ENCODE measurements at regions not wholly inside any gene's neighbourhood (a gene's known extent, or its start where the extent isn't known, plus 50 kb on each side); places are given as distances from the start of the nearest gene placed in this dataset.
"Not testable (repeated sequence)": the region's sequence is repeated elsewhere in the genome, so short reads cannot be mapped to it uniquely, and the experiment has no call there.

- DNase-seq (ENCODE audit: extremely low read depth, low read depth) = no peak
- no peak for TF ChIP-seq CTCF (IDR thresholded peaks at IDR 0.05; ENCODE audit: low read depth, low read length, missing control alignments)
- H3K4me3 ChIP-seq (replicated peaks; ENCODE audit: low read depth, low read length) = no peak overlapping the region
These were observed 129.4 kb downstream of the IBTK start for GRCh38 chr6:82118150-82118562.

- no peak for TF ChIP-seq CTCF (IDR thresholded peaks at IDR 0.05; ENCODE audit: low read depth, low read length, missing control alignments)
- no peak overlapping the region for H3K4me3 ChIP-seq (replicated peaks; ENCODE audit: low read depth, low read length)
- DNase-seq (ENCODE audit: extremely low read depth, low read depth) = no peak
These were observed 132.8 kb downstream of the IBTK start for GRCh38 chr6:82114748-82115147.

- H3K4me3 ChIP-seq (replicated peaks; ENCODE audit: low read depth, low read length) = no peak overlapping the region
- DNase-seq (ENCODE audit: extremely low read depth, low read depth) = no peak
- no peak for TF ChIP-seq CTCF (IDR thresholded peaks at IDR 0.05; ENCODE audit: low read depth, low read length, missing control alignments)
These were observed 134.3 kb downstream of the IBTK start for GRCh38 chr6:82113231-82113630.

DNA sequence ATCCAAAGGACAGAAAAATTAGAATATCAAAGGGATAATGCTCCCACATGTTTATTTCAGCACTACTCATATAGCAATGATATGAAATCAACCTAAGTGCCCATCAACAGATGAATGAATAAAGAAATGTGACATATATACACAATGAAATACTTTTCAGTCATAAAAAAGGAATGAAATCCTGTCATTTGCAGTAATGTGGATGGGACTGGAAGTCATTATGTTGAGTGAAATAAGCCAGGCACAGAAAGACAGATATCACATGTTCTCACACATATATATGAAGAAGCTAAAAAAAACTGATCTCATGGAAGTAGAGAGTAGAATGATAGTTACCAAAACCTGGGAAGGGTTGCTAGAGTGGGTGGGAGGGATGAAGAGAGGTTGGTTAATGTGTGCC lies 135.7 kb downstream of the IBTK start:
- TF ChIP-seq CTCF (IDR thresholded peaks at IDR 0.05; ENCODE audit: low read depth, low read length, missing control alignments) = no peak
- H3K4me3 ChIP-seq (replicated peaks; ENCODE audit: low read depth, low read length) = no peak overlapping the region
- no peak for DNase-seq (ENCODE audit: extremely low read depth, low read depth)

GRCh38 chr6:82111114-82111513 lies 136.4 kb downstream of the IBTK start:
- TF ChIP-seq CTCF (IDR thresholded peaks at IDR 0.05; ENCODE audit: low read depth, low read length, missing control alignments) = no peak
- no peak for DNase-seq (ENCODE audit: extremely low read depth, low read depth)
- no peak overlapping the region for H3K4me3 ChIP-seq (replicated peaks; ENCODE audit: low read depth, low read length)

DNA sequence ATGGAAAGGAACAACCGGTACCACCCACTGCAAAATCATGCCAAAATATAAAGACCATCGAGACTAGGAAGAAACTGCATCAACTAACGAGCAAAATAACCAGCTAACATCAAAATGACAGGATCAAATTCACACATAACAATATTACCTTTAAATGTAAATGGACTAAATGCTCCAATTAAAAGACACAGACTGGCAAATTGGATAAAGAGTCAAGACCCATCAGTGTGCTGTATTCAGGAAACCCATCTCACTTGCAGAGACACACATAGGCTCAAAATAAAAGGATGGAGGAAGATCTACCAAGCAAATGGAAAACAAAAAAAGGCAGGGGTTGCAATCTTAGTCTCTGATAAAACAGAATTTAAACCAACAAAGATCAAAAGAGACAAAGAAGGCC lies 144.4 kb downstream of the IBTK start:
- not testable (repeated sequence) for DNase-seq (ENCODE audit: extremely low read depth, low read depth); H3K4me3 ChIP-seq (replicated peaks; ENCODE audit: low read depth, low read length)

DNA sequence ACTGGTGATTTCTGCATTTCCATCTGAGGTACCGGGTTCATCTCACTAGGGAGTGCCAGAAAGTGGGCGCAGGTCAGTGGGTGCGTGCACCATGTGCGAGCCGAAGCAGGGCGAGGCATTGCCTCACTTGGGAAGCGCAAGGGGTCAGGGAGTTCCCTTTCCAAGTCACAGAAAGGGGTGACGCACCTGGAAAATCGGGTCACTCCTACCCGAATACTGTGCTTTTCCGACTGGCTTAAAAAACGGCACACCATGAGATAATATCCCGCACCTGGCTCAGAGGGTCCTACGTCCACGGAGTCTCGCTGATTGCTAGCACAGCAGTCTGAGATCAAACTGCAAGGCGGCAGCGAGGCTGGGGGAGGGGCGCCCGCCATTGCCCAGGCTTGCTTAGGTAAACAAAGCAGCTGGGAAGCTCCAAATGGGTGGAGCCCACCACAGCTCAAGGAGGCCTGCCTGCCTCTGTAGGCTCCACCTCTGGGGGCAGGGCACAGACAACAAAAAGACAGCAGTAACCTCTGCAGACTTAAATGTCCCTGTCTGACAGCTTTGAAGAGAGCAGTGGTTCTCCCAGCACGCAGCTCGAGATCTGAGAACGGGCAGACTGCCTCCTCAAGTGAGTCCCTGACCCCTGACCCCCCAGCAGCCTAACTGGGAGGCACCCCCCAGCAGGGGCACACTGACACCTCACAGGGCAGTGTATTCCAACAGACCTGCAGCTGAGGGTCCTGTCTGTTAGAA lies 146.0 kb downstream of the IBTK start:
- not testable (repeated sequence) for H3K4me3 ChIP-seq (replicated peaks; ENCODE audit: low read depth, low read length)

GRCh38 chr6:82100763-82101162 lies 146.8 kb downstream of the IBTK start:
- DNase-seq (ENCODE audit: extremely low read depth, low read depth); H3K4me3 ChIP-seq (replicated peaks; ENCODE audit: low read depth, low read length): not testable (repeated sequence)

More for the DNA sequence above, 146.0 kb downstream of the IBTK start:
- not testable (repeated sequence) for DNase-seq (ENCODE audit: extremely low read depth, low read depth)
